LNCAP (cell line): ENCODE measurements at regions not wholly inside any gene's neighbourhood (a gene's known extent, or its start where the extent isn't known, plus 50 kb on each side); places are given as distances from the start of the nearest gene placed in this dataset.

Source experiments
- CTCF ChIP-seq: fragments of 450-650 bp; IDR thresholded peaks from 2 replicates; pipeline ENCODE4 v1.5.1; 2017; ENCODE audit warnings: mild to moderate bottlenecking

- no peak for TF ChIP-seq CTCF
These were observed 742.7 kb upstream of the ACVR2A start for GRCh38 chr2:147101941-147102790.

GRCh38 chr2:147100406-147101035 is 744.3 kb upstream of the ACVR2A start:
- TF ChIP-seq CTCF, result no peak

- TF ChIP-seq CTCF, result no peak
These were observed 745.0 kb upstream of the ACVR2A start for GRCh38 chr2:147099845-147100244.

GRCh38 chr2:147098940-147099339 is 745.9 kb upstream of the ACVR2A start:
- no peak for TF ChIP-seq CTCF

- no peak for TF ChIP-seq CTCF
These were observed 747.1 kb upstream of the ACVR2A start for GRCh38 chr2:147097747-147098146.

- TF ChIP-seq CTCF, result no peak
These were observed 748.2 kb upstream of the ACVR2A start for GRCh38 chr2:147096671-147097070.

- no peak for TF ChIP-seq CTCF
These were observed 749.5 kb upstream of the ACVR2A start for GRCh38 chr2:147095376-147095775.
